GM12874 (cell line): ENCODE measurements at regions not wholly inside any gene's neighbourhood (a gene's known extent, or its start where the extent isn't known, plus 50 kb on each side); places are given as distances from the start of the nearest gene placed in this dataset.

Source experiments
- CTCF ChIP-seq: IDR thresholded peaks from 2 replicates; pipeline ENCODE4 v1.5.1; 2011; ENCODE audit warnings: low read depth, mild to moderate bottlenecking, control low read depth, low read length, moderate library complexity; ENCODE audit not compliant: insufficient read depth

GRCh38 chr16:51225878-51226277, 74.8 kb upstream of the SALL1 start:
- no peak for TF ChIP-seq CTCF

DNA sequence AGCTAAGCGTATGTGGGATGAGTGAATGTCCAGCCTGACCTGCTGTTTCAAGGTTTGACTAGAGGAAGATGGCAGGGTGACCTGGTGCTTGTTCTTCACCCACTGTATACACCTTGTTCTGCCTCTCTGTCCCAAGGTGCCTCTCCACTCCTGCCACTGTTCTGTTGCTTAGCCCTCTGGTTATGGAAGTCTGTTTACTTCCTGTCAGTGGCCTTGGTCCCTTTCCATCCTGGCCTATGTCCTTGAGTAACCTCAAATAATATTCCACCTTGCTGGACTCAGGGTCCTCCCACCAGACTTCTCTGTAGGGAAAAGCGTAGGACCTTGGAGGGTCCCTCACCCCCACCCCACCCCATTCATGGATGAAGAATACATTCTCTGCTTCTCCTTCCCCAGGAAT, 73.2 kb upstream of the SALL1 start:
- TF ChIP-seq CTCF: no peak

DNA sequence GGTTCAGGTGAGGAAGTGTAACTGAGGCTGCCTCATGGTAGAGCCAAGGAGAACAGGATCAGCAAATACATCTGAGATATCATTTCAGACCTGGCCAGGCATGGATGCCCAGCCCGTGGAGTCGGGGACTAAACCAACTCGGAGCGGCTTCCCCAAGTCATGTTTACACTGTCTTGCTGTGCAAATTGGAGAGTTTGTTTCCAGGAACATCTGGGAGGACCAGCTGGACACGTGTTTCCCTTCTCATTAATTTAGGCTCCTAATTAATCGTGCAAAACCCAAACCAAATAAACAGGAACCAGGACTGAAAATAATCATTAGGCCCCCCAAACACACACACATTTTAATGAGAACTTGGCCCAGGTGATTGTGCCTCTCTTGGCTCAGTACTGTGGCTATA, 70.9 kb upstream of the SALL1 start:
- no peak for TF ChIP-seq CTCF

- TF ChIP-seq CTCF: no peak
These were observed 60.1 kb upstream of the SALL1 start for GRCh38 chr16:51211148-51211547.

DNA sequence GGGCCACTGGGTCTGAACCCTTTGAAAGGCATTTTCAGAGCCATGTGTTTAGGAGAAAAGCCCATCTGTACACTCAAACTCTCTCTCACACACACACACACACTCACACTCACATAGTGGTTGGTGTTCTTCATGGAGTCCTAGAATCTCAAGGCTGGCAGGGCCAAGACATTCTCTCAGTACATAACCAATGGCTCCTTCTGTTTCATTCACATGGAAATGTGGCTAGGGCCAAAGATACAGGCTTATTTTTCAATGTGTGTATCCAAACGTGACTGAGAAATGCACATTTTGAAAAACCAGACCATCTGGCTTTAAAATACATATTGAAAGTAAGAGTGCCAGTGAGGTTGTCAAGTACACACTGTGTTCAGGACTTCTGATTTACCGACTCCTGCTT, 59.0 kb upstream of the SALL1 start:
- no peak for TF ChIP-seq CTCF

- TF ChIP-seq CTCF: no peak
These were observed 50.5 kb upstream of the SALL1 start for GRCh38 chr16:51201604-51202003.
